HG03139 (cell line): ENCODE measurements at regions not wholly inside any gene's neighbourhood (a gene's known extent, or its start where the extent isn't known, plus 50 kb on each side); places are given as distances from the start of the nearest gene placed in this dataset.
"Not testable (repeated sequence)": the region's sequence is repeated elsewhere in the genome, so short reads cannot be mapped to it uniquely, and the experiment has no call there.

Source experiments
- ATAC-seq: cut with Tn5 transposase; IDR thresholded peaks from one replicate; pipeline ENCODE4 v1.9.1; 2021; ENCODE audit not compliant: unreplicated experiment

GRCh38 chr2:43149482-43150107 lies 76.8 kb downstream of the ZFP36L2 start:
- no peak for ATAC-seq

- no peak for ATAC-seq
These were observed 80.3 kb downstream of the ZFP36L2 start for GRCh38 chr2:43146083-43146482.

GRCh38 chr2:43144263-43144662 lies 82.1 kb downstream of the ZFP36L2 start:
- ATAC-seq, result no peak

GRCh38 chr2:43143756-43144155 lies 82.7 kb downstream of the ZFP36L2 start:
- no peak for ATAC-seq

- ATAC-seq, result no peak
These were observed 83.4 kb downstream of the ZFP36L2 start for GRCh38 chr2:43142921-43143438.

- not testable (repeated sequence) for ATAC-seq
These were observed 84.7 kb downstream of the ZFP36L2 start for GRCh38 chr2:43141636-43142151.

- no peak for ATAC-seq
These were observed 86.3 kb downstream of the ZFP36L2 start for GRCh38 chr2:43139996-43140621.

- ATAC-seq, result no peak
These were observed 86.9 kb downstream of the ZFP36L2 start for GRCh38 chr2:43139501-43139900.

- ATAC-seq, result no peak
These were observed 88.0 kb downstream of the ZFP36L2 start for GRCh38 chr2:43138441-43138840.

GRCh38 chr2:43136876-43137275 lies 89.5 kb downstream of the ZFP36L2 start:
- no peak for ATAC-seq

GRCh38 chr2:43136011-43136799 lies 90.2 kb downstream of the ZFP36L2 start:
- ATAC-seq, result no peak

- ATAC-seq, result no peak
These were observed 90.8 kb downstream of the ZFP36L2 start for GRCh38 chr2:43135583-43135982.

- ATAC-seq, result no peak
These were observed 91.9 kb downstream of the ZFP36L2 start for GRCh38 chr2:43134571-43134889.

- ATAC-seq, result no peak
These were observed 92.5 kb downstream of the ZFP36L2 start for GRCh38 chr2:43133708-43134570.

GRCh38 chr2:43133336-43133707 lies 93.1 kb downstream of the ZFP36L2 start:
- no peak for ATAC-seq

GRCh38 chr2:43132683-43133301 lies 93.6 kb downstream of the ZFP36L2 start:
- no peak for ATAC-seq

GRCh38 chr2:43131890-43132682 lies 94.3 kb downstream of the ZFP36L2 start:
- ATAC-seq, result no peak

- ATAC-seq, result peak; percentile 44
These were observed 95.1 kb downstream of the ZFP36L2 start for GRCh38 chr2:43131051-43131889.

- no peak for ATAC-seq
These were observed 95.9 kb downstream of the ZFP36L2 start for GRCh38 chr2:43130548-43130875.
